Panc1 (cell line): ENCODE measurements at regions not wholly inside any gene's neighbourhood (a gene's known extent, or its start where the extent isn't known, plus 50 kb on each side); places are given as distances from the start of the nearest gene placed in this dataset.

Source experiments
- ATAC-seq: fragments of 200-7000 bp; cut with Tn5 transposase; 2 replicates; pipeline ENCODE4 v1.9.1; 2020; ENCODE audit warnings: mild to moderate bottlenecking, moderate library complexity
- BruUV-seq: library from RNA; stranded (reverse); fragments of 400-500 nt; replicated peaks from 2 replicates; lab custom pipeline; 2021; lab: Mats Ljungman, UMichigan
- CTCF ChIA-PET: fragments of 300-600 bp; sonication (Branson Sonifier 250); formaldehyde crosslinking; loops from one replicate; lab custom pipeline; 2022; ENCODE audit warnings: antibody characterized with exemption; lab: Charles Lee
- POLR2A ChIA-PET: fragments of 300-600 bp; sonication (Branson Sonifier 250); formaldehyde crosslinking; loops from one replicate; lab custom pipeline; 2022; ENCODE audit warnings: antibody characterized with exemption; lab: Charles Lee
- DNase-seq: peaks from one replicate; pipeline ENCODE4 v3.0.0-alpha.2; 2010; ENCODE audit warnings: low read depth, low spot score
- H3K27ac ChIP-seq: 2 replicates; pipeline ENCODE4 v1.5.1; 2011; ENCODE audit warnings: mild to moderate bottlenecking, low read length, inconsistent platforms
- H3K27me3 ChIP-seq: fragments of 200-500 bp; sonication (Bioruptor generic); 2 replicates; pipeline ENCODE4 v1.6.0; 2014; ENCODE audit warnings: low read length, inconsistent platforms; ENCODE audit not compliant: control insufficient read depth, insufficient read depth
- H3K36me3 ChIP-seq: fragments of 200-500 bp; sonication (Bioruptor generic); 2 replicates; pipeline ENCODE4 v1.5.1; 2014; ENCODE audit warnings: inconsistent platforms, mild to moderate bottlenecking, low read length, moderate library complexity; ENCODE audit not compliant: control insufficient read depth, insufficient read depth
- H3K4me1 ChIP-seq: 2 replicates; pipeline ENCODE4 v1.5.1; 2011; ENCODE audit warnings: inconsistent platforms, mild to moderate bottlenecking, low read length, moderate library complexity; ENCODE audit not compliant: control insufficient read depth, insufficient read depth
- H3K4me3 ChIP-seq, 2 experiments: 2 replicates each; pipeline ENCODE4 v1.5.1; 2011 to 2012; ENCODE audit warnings: low read depth in 2 of 2, low read length in 2 of 2, mild to moderate bottlenecking in 2 of 2, inconsistent platforms in 1 of 2, moderate library complexity in 1 of 2
- H3K9me3 ChIP-seq: fragments of 200-500 bp; sonication (Bioruptor generic); 2 replicates; pipeline ENCODE4 v1.5.1; 2014; ENCODE audit warnings: low read depth, mild to moderate bottlenecking, inconsistent platforms, low read length, moderate library complexity; ENCODE audit not compliant: control insufficient read depth, insufficient read depth
- POLR2AphosphoS5 ChIP-seq: IDR thresholded peaks from 2 replicates; pipeline ENCODE4 v1.6.1; 2012; ENCODE audit warnings: mild to moderate bottlenecking, low read depth, low read length, moderate library complexity
- REST ChIP-seq, 2 experiments: IDR thresholded peaks; 2 replicates each; pipeline ENCODE4 v1.6.1; 2011 to 2012; ENCODE audit warnings: low read depth in 2 of 2, control low read depth in 1 of 2, low read length in 1 of 2, mild to moderate bottlenecking in 1 of 2, moderate library complexity in 1 of 2; ENCODE audit not compliant: insufficient read depth in 1 of 2
- SIN3A ChIP-seq: IDR thresholded peaks from 2 replicates; pipeline ENCODE4 v1.6.1; 2012; ENCODE audit warnings: low read depth, mild to moderate bottlenecking, low read length, moderate library complexity, borderline replicate concordance; ENCODE audit not compliant: insufficient read depth
- TCF7L2 ChIP-seq: IDR thresholded peaks from 2 replicates; pipeline ENCODE4 v1.6.1; 2011; ENCODE audit warnings: mild to moderate bottlenecking, low read depth, low read length, inconsistent platforms
- in situ Hi-C: cut with HindIII; loops from 2 replicates; pipeline ENCODE4 v1.10.0; 2016; ENCODE audit warnings: low sequenced_read_pairs, low pct_unique_long_range_greater_than_20kb
- intact Hi-C: fragments of 100-400 bp; cut with micrococcal nuclease; formaldehyde crosslinking; loops from one replicate; pipeline ENCODE4 v1.10.0; 2022; ENCODE audit not compliant: unreplicated experiment
- TF ChIP-seq, protein P1 (sequence below): fragments of 450-650 bp; IDR thresholded peaks from 2 replicates; pipeline ENCODE4 v1.5.1; 2017; ENCODE audit warnings: mild to moderate bottlenecking

- in situ Hi-C loops = no loop called here
- Histone ChIP-seq H3K36me3 (no peaks in the 10 kb centered on the region), H3K9me3 (no peaks in the 10 kb centered on the region), H3K27ac (no peak overlapping the region), H3K27me3 (no peaks in the 10 kb centered on the region), H3K4me1 (no peaks in the 10 kb centered on the region), H3K4me3 (no peak overlapping the region)
- intact Hi-C loops = no loop called here
- BruUV-seq = no TSS peak
- DNase-seq (no peak), ATAC-seq (no peak)
- no peak for TF ChIP-seq POLR2AphosphoS5
- TF ChIP-seq TCF7L2 = no peak
- TF ChIP-seq REST (IDR thresholded peaks at IDR 0.05; ENCODE audit: insufficient read depth in 1 of 2, low read depth in 2 of 2, low read length in 1 of 2) = no peak
- TF ChIP-seq SIN3A = no peak
- ChIA-PET CTCF (no interaction called here), POLR2A (no interaction called here)
Measured at GRCh38 chr1:56145581-56145980, 433.8 kb downstream of the PLPP3 start.

- ChIA-PET POLR2A (no interaction called here), CTCF (no interaction called here)
- ATAC-seq (no peak), DNase-seq (no peak)
- Histone ChIP-seq H3K27me3 (no peaks in the 10 kb centered on the region), H3K4me1 (no peaks in the 10 kb centered on the region), H3K9me3 (no peaks in the 10 kb centered on the region), H3K36me3 (no peaks in the 10 kb centered on the region), H3K4me3 (no peak overlapping the region), H3K27ac (no peak overlapping the region)
- TF ChIP-seq, protein P1, sequence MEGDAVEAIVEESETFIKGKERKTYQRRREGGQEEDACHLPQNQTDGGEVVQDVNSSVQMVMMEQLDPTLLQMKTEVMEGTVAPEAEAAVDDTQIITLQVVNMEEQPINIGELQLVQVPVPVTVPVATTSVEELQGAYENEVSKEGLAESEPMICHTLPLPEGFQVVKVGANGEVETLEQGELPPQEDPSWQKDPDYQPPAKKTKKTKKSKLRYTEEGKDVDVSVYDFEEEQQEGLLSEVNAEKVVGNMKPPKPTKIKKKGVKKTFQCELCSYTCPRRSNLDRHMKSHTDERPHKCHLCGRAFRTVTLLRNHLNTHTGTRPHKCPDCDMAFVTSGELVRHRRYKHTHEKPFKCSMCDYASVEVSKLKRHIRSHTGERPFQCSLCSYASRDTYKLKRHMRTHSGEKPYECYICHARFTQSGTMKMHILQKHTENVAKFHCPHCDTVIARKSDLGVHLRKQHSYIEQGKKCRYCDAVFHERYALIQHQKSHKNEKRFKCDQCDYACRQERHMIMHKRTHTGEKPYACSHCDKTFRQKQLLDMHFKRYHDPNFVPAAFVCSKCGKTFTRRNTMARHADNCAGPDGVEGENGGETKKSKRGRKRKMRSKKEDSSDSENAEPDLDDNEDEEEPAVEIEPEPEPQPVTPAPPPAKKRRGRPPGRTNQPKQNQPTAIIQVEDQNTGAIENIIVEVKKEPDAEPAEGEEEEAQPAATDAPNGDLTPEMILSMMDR = no peak
- TF ChIP-seq POLR2AphosphoS5 (no peak), TCF7L2 (no peak), SIN3A (no peak), REST (IDR thresholded peaks at IDR 0.05; ENCODE audit: insufficient read depth in 1 of 2, low read depth in 2 of 2, low read length in 1 of 2) (no peak)
- in situ Hi-C loops (no loop called here), intact Hi-C loops (no loop called here)
- no TSS peak for BruUV-seq
Measured at GRCh38 chr1:56142301-56142700, 437.1 kb downstream of the PLPP3 start.
